DND-41 (cell line): ENCODE measurements at regions not wholly inside any gene's neighbourhood (a gene's known extent, or its start where the extent isn't known, plus 50 kb on each side); places are given as distances from the start of the nearest gene placed in this dataset.

Source experiments
- EZH2 ChIP-seq: IDR thresholded peaks from 3 replicates; pipeline ENCODE4 v1.6.1; 2012; ENCODE audit warnings: borderline replicate concordance, low read depth, mild to moderate bottlenecking, moderate library complexity, low read length, inconsistent platforms; ENCODE audit not compliant: severe bottlenecking
- TF ChIP-seq, protein P1 (sequence below): IDR thresholded peaks from 2 replicates; pipeline ENCODE4 v1.5.1; 2012; ENCODE audit warnings: borderline replicate concordance, low read length, moderate library complexity, mild to moderate bottlenecking; ENCODE audit not compliant: poor library complexity, severe bottlenecking; ENCODE audit errors: extremely low read depth

DNA sequence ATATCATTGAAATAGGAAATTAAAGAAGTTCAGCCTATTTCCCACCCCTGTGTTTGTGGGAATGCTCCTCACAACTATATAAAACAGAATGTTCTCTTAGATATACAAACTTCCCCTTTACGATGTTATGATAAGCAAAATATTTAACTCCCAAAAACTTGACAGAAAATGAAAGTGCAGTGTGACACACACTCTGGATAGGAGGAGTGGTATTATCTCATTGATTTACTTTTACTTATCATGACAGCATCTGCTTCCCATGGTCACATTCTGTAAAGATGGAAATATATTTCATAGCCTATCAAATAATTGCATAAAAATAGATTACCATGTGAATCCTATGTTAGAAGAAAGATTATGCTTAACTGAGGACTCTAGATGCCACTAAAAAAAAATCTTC lies 96.6 kb upstream of the STK17B start:
- TF ChIP-seq, protein P1, sequence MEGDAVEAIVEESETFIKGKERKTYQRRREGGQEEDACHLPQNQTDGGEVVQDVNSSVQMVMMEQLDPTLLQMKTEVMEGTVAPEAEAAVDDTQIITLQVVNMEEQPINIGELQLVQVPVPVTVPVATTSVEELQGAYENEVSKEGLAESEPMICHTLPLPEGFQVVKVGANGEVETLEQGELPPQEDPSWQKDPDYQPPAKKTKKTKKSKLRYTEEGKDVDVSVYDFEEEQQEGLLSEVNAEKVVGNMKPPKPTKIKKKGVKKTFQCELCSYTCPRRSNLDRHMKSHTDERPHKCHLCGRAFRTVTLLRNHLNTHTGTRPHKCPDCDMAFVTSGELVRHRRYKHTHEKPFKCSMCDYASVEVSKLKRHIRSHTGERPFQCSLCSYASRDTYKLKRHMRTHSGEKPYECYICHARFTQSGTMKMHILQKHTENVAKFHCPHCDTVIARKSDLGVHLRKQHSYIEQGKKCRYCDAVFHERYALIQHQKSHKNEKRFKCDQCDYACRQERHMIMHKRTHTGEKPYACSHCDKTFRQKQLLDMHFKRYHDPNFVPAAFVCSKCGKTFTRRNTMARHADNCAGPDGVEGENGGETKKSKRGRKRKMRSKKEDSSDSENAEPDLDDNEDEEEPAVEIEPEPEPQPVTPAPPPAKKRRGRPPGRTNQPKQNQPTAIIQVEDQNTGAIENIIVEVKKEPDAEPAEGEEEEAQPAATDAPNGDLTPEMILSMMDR = no peak
- TF ChIP-seq EZH2 = no peak
